Endothelial cell of umbilical vein (primary cell): ENCODE measurements at regions not wholly inside any gene's neighbourhood (a gene's known extent, or its start where the extent isn't known, plus 50 kb on each side); places are given as distances from the start of the nearest gene placed in this dataset.

Experiments
- BruUV-seq: library from RNA; stranded (reverse); fragments of 400-500 nt; replicated peaks from 2 replicates; lab custom pipeline; 2021; lab: Mats Ljungman, UMichigan
- CTCF ChIA-PET: fragments of 300-600, 350-600 bp; sonication (Branson Sonifier 250); formaldehyde crosslinking; loops from one replicate; lab custom pipeline; 2021; ENCODE audit warnings: antibody characterized with exemption, inconsistent platforms; lab: Charles Lee
- POLR2A ChIA-PET: fragments of 300-600, 350-600 bp; sonication (Branson Sonifier 250); formaldehyde crosslinking; loops from one replicate; lab custom pipeline; 2021; ENCODE audit warnings: antibody characterized with exemption, inconsistent platforms; lab: Charles Lee
- DNase-seq: peaks from one replicate; pipeline ENCODE4 v3.0.0-alpha.2; 2011; ENCODE audit warnings: low read depth, low spot score
- FAIRE-seq: peaks from 2 replicates; lab custom pipeline; 2011; peaks lifted over from hg19 to GRCh38; lab: Jason Lieb, UNC
- H2AFZ ChIP-seq: 2 replicates; pipeline ENCODE4 v1.6.0; 2012; ENCODE audit warnings: low read depth, low read length, control low read depth, inconsistent platforms
- H3K27ac ChIP-seq: 2 replicates; pipeline ENCODE4 v1.5.1; 2011; ENCODE audit warnings: low read depth, mild to moderate bottlenecking, control low read depth, low read length, moderate library complexity; ENCODE audit not compliant: insufficient read depth
- H3K27me3 ChIP-seq, 2 experiments: 2 replicates each; pipeline versions ENCODE4 v1.6.0 to v1.6.1; 2011; ENCODE audit warnings: low read length in 2 of 2, mixed read lengths in 1 of 2; ENCODE audit not compliant: control insufficient read depth in 2 of 2, insufficient read depth in 2 of 2
- H3K36me3 ChIP-seq, 2 experiments: 2 replicates in 1 of 2; 3 replicates in 1 of 2; pipeline ENCODE4 v1.5.1; 2011; ENCODE audit warnings: low read length in 2 of 2, mild to moderate bottlenecking in 1 of 2, moderate library complexity in 1 of 2; ENCODE audit not compliant: control insufficient read depth in 2 of 2, insufficient read depth in 2 of 2; ENCODE audit errors: extremely low read depth in 1 of 2
- H3K4me1 ChIP-seq: 3 replicates; pipeline ENCODE4 v1.5.1; 2011; ENCODE audit warnings: mild to moderate bottlenecking, low read length; ENCODE audit not compliant: control insufficient read depth, insufficient read depth; ENCODE audit errors: extremely low read depth
- H3K4me2 ChIP-seq: 2 replicates; pipeline ENCODE4 v1.6.1; 2011; ENCODE audit warnings: low read length, control low read depth, mixed read lengths; ENCODE audit not compliant: insufficient read depth
- H3K4me3 ChIP-seq, 3 experiments: fragments of 200-600 bp in 1 of 3; sonication (generic), shearing (Covaris generic) in 1 of 3; replicated peaks in 1 of 3; 2 replicates each; pipeline ENCODE4 v1.5.1; 2011 to 2016; ENCODE audit warnings: control low read depth in 3 of 3, low read length in 3 of 3, mild to moderate bottlenecking in 2 of 3, inconsistent platforms in 1 of 3, low read depth in 1 of 3, moderate library complexity in 1 of 3; ENCODE audit not compliant: insufficient read depth in 1 of 3
- H3K79me2 ChIP-seq: 2 replicates; pipeline ENCODE4 v1.6.0; 2012; ENCODE audit warnings: low read length, inconsistent platforms; ENCODE audit not compliant: control insufficient read depth, insufficient read depth
- H3K9ac ChIP-seq: replicated peaks from 2 replicates; pipeline ENCODE3; 2011; ENCODE audit warnings: low read length, control low read depth; ENCODE audit not compliant: insufficient read depth; ENCODE audit errors: extremely low read depth
- H3K9me1 ChIP-seq: replicated peaks from 3 replicates; pipeline ENCODE4 v1.6.0; 2011; ENCODE audit warnings: mild to moderate bottlenecking, low read length; ENCODE audit not compliant: control insufficient read depth, insufficient read depth; ENCODE audit errors: extremely low read depth
- H3K9me3 ChIP-seq: replicated peaks from 2 replicates; pipeline ENCODE4 v1.5.1; 2012; ENCODE audit warnings: low read length, inconsistent platforms; ENCODE audit not compliant: control insufficient read depth, insufficient read depth
- H4K20me1 ChIP-seq: replicated peaks from 2 replicates; pipeline ENCODE3; 2011; ENCODE audit warnings: mild to moderate bottlenecking, low read length; ENCODE audit not compliant: control insufficient read depth, insufficient read depth; ENCODE audit errors: extremely low read depth
- EZH2 ChIP-seq: IDR thresholded peaks from 2 replicates; pipeline ENCODE4 v1.6.1; 2012; ENCODE audit warnings: borderline replicate concordance, low read depth, mild to moderate bottlenecking, moderate library complexity, low read length, inconsistent platforms; ENCODE audit not compliant: severe bottlenecking
- FOS ChIP-seq: IDR thresholded peaks from 2 replicates; pipeline ENCODE4 v1.6.1; 2011; ENCODE audit warnings: mild to moderate bottlenecking, low read length, moderate library complexity, borderline replicate concordance; ENCODE audit not compliant: insufficient read depth
- GATA2 ChIP-seq: IDR thresholded peaks from 2 replicates; pipeline ENCODE4 v1.7.0; 2011; ENCODE audit warnings: low read depth, mild to moderate bottlenecking, moderate library complexity, mixed read lengths, low read length; ENCODE audit not compliant: insufficient read length, insufficient read depth
- JUN ChIP-seq: IDR thresholded peaks from 2 replicates; pipeline ENCODE4 v1.6.1; 2011; ENCODE audit warnings: borderline replicate concordance, low read depth; ENCODE audit not compliant: insufficient read length, insufficient read depth
- POLR2AphosphoS5 ChIP-seq: IDR thresholded peaks from 2 replicates; pipeline ENCODE4 v1.6.1; 2012; ENCODE audit warnings: low read depth, mild to moderate bottlenecking, control low read depth, low read length, moderate library complexity; ENCODE audit not compliant: insufficient read depth
- dilution Hi-C: fragments of 300-500 bp; cut with MboI; formaldehyde crosslinking; loops from one replicate; pipeline ENCODE4 v1.15.0; 2019; ENCODE audit warnings: low sequenced_read_pairs; ENCODE audit not compliant: extremely low pct_ligation_motif_present
- intact Hi-C: fragments of 100-400 bp; cut with micrococcal nuclease; formaldehyde crosslinking; loops from one replicate; pipeline ENCODE4 v1.10.0; 2022
- TF ChIP-seq, protein P1 (sequence below), 2 donors: IDR thresholded peaks; 1 replicate in 1 of 2; 2 replicates in 1 of 2; pipeline ENCODE4 v1.5.1; 2011; ENCODE audit warnings: low read length in 2 of 2, mild to moderate bottlenecking in 2 of 2, moderate library complexity in 2 of 2, control low read depth in 1 of 2, inconsistent platforms in 1 of 2, low read depth in 1 of 2; ENCODE audit not compliant: insufficient read depth in 1 of 2; ENCODE audit errors: extremely low read depth in 1 of 2
- TF ChIP-seq, protein P2 (sequence below): IDR thresholded peaks from 2 replicates; pipeline ENCODE4 v1.6.1; 2011; ENCODE audit not compliant: insufficient read depth, insufficient read length

DNA sequence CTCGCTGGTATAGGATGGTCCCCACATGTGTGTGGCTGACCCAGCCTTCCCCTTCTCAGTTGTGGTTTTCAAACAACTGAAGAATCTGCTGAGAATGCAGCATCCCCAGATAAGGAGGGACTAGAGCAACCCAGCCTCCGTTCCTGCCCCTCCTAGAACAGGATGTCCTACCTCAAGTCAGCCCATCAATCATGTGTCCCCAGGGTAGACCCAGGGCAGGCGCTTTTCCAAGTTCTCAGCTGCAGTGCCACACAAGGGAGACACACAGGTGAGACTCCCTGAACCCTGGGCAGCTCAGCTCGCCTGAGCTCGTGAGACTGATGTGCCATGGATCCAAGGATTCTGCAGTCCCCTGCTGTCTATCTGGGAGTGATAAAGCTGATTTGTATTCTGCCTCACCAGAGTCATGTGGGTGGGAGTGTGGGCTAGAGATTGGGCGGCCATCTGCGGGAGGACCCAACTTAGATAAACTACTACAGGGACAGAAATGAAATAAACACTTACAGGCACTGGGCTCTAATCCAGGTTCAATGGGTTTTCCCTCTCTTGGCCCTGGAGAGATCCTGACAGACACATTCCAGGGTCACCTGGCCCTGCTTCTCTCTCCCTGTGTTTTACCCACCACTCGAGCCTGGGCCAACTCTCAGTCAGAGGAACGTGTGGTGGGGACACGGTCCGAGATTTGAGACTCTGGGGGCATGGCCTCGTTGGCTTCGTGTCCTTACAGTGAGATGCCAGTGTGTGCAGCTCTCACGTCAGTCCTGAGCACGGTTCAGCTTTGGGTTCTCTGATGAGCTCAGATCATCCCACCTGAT lies 303.5 kb upstream of the SFSWAP start:
- ChIA-PET CTCF (no interaction called here), POLR2A (no interaction called here)
- no TSS peak for BruUV-seq
- Histone ChIP-seq H3K79me2 (no peaks in the 10 kb centered on the region), H3K9me1 (no peaks in the 10 kb centered on the region), H3K9ac (no peak overlapping the region), H3K27me3 (no peaks in the 10 kb centered on the region), H3K4me3 (no peak overlapping the region), H2AFZ (no peak overlapping the region), H3K4me1 (no peaks in the 10 kb centered on the region), H4K20me1 (no peaks in the 10 kb centered on the region), H3K36me3 (no peaks in the 10 kb centered on the region), H3K9me3 (peaks cover 2% of the 10 kb centered on the region), H3K4me2 (no peak overlapping the region), H3K27ac (no peak overlapping the region)
- TF ChIP-seq, protein P1, sequence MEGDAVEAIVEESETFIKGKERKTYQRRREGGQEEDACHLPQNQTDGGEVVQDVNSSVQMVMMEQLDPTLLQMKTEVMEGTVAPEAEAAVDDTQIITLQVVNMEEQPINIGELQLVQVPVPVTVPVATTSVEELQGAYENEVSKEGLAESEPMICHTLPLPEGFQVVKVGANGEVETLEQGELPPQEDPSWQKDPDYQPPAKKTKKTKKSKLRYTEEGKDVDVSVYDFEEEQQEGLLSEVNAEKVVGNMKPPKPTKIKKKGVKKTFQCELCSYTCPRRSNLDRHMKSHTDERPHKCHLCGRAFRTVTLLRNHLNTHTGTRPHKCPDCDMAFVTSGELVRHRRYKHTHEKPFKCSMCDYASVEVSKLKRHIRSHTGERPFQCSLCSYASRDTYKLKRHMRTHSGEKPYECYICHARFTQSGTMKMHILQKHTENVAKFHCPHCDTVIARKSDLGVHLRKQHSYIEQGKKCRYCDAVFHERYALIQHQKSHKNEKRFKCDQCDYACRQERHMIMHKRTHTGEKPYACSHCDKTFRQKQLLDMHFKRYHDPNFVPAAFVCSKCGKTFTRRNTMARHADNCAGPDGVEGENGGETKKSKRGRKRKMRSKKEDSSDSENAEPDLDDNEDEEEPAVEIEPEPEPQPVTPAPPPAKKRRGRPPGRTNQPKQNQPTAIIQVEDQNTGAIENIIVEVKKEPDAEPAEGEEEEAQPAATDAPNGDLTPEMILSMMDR (IDR thresholded peaks at IDR 0.05; ENCODE audit: extremely low read depth in 1 of 2, insufficient read depth in 1 of 2, low read depth in 1 of 2, low read length in 2 of 2), result no peak
- TF ChIP-seq POLR2AphosphoS5, result no peak
- no peak for TF ChIP-seq EZH2
- no peak for TF ChIP-seq GATA2
- TF ChIP-seq FOS, result no peak
- TF ChIP-seq, protein P2, sequence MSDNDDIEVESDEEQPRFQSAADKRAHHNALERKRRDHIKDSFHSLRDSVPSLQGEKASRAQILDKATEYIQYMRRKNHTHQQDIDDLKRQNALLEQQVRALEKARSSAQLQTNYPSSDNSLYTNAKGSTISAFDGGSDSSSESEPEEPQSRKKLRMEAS, result no peak
- TF ChIP-seq JUN, result no peak
- dilution Hi-C loops (no loop called here), intact Hi-C loops (no loop called here)
- no peak for FAIRE-seq
- no peak for DNase-seq
